IgD-negative memory B cell (primary cell): ENCODE measurements at regions not wholly inside any gene's neighbourhood (a gene's known extent, or its start where the extent isn't known, plus 50 kb on each side); places are given as distances from the start of the nearest gene placed in this dataset.
"Not testable (repeated sequence)": the region's sequence is repeated elsewhere in the genome, so short reads cannot be mapped to it uniquely, and the experiment has no call there.

Experiments used
- H3K27ac Mint-ChIP-seq, 3 donors: one replicate each; pipeline ENCODE4 v1.8.0; 2020 to 2022; ENCODE audit warnings: mild to moderate bottlenecking in 3 of 3, mixed read lengths in 3 of 3, moderate library complexity in 1 of 3
- H3K27me3 Mint-ChIP-seq: one replicate; pipeline ENCODE4 v1.8.0; 2021; ENCODE audit warnings: mixed read lengths
- H3K36me3 Mint-ChIP-seq: one replicate; pipeline ENCODE4 v1.8.0; 2020; ENCODE audit warnings: mild to moderate bottlenecking, mixed read lengths
- H3K4me1 Mint-ChIP-seq, 3 donors: one replicate each; pipeline ENCODE4 v1.8.0; 2020 to 2022; ENCODE audit warnings: mixed read lengths in 3 of 3, mild to moderate bottlenecking in 1 of 3
- H3K4me3 Mint-ChIP-seq, 4 donors: one replicate each; pipeline ENCODE4 v1.8.0; 2020 to 2022; ENCODE audit warnings: mild to moderate bottlenecking in 4 of 4, mixed read lengths in 4 of 4, moderate library complexity in 3 of 4
- H3K9me3 Mint-ChIP-seq, 3 donors: one replicate each; pipeline ENCODE4 v1.8.0; 2020 to 2021; ENCODE audit warnings: mixed read lengths in 3 of 3, mild to moderate bottlenecking in 1 of 3

GRCh38 chr1:228949617-228950016 lies 214.3 kb downstream of the RHOU start:
- not testable (repeated sequence) for H3K4me1 Mint-ChIP-seq, H3K27me3 Mint-ChIP-seq, H3K27ac Mint-ChIP-seq

GRCh38 chr1:228953207-228953606 lies 217.9 kb downstream of the RHOU start:
- no peak overlapping the region for H3K27ac Mint-ChIP-seq
- no peak overlapping the region for H3K4me3 Mint-ChIP-seq
- peaks cover 0 to 4% (median 0%) of the 10 kb centered on the region in 3 donors for H3K9me3 Mint-ChIP-seq
- no peaks in the 10 kb centered on the region for H3K4me1 Mint-ChIP-seq
- peaks cover 7% of the 10 kb centered on the region for H3K27me3 Mint-ChIP-seq
- peaks cover 1% of the 10 kb centered on the region for H3K36me3 Mint-ChIP-seq

More at GRCh38 chr1:228949617-228950016, 214.3 kb downstream of the RHOU start:
- not testable (repeated sequence) for H3K36me3 Mint-ChIP-seq, H3K9me3 Mint-ChIP-seq, H3K4me3 Mint-ChIP-seq

DNA sequence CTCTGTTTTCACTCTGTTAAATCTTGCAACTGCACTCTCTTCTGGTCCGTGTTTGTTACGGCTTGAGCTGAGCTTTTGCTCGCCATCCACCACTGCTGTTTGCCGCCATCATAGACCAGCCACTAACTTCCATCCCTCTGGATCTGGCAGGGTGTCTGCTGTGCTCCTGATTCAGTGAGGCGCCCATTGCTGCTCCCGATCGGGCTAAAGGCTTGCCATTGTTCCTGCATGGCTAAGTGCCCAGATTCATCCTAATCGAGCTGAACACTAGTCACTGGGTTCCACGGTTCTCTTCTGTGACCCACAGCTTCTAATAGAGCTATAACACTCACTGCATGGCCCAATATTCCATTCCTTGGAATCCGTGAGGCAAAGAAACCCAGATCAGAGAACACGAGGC lies 218.5 kb downstream of the RHOU start:
- not testable (repeated sequence) for H3K4me3 Mint-ChIP-seq, H3K36me3 Mint-ChIP-seq, H3K4me1 Mint-ChIP-seq, H3K27me3 Mint-ChIP-seq, H3K27ac Mint-ChIP-seq, H3K9me3 Mint-ChIP-seq

GRCh38 chr1:228955691-228956090 lies 220.4 kb downstream of the RHOU start:
- H3K27me3 Mint-ChIP-seq: peaks cover 8% of the 10 kb centered on the region
- H3K36me3 Mint-ChIP-seq: peaks cover 1% of the 10 kb centered on the region
- H3K27ac Mint-ChIP-seq: no peak overlapping the region
- no peaks in the 10 kb centered on the region for H3K4me1 Mint-ChIP-seq
- H3K4me3 Mint-ChIP-seq: no peak overlapping the region
- peaks cover 0 to 4% (median 0%) of the 10 kb centered on the region in 3 donors for H3K9me3 Mint-ChIP-seq

GRCh38 chr1:228956864-228957263 lies 221.6 kb downstream of the RHOU start:
- H3K9me3 Mint-ChIP-seq: peaks cover 0 to 4% (median 0%) of the 10 kb centered on the region in 3 donors
- H3K27ac Mint-ChIP-seq: no peak overlapping the region
- peaks cover 8% of the 10 kb centered on the region for H3K27me3 Mint-ChIP-seq

GRCh38 chr1:228957535-228957934 lies 222.3 kb downstream of the RHOU start:
- H3K27me3 Mint-ChIP-seq: peaks cover 8% of the 10 kb centered on the region
- H3K4me3 Mint-ChIP-seq: no peak overlapping the region
- H3K36me3 Mint-ChIP-seq: peaks cover 1% of the 10 kb centered on the region
- H3K27ac Mint-ChIP-seq: no peak overlapping the region
- no peaks in the 10 kb centered on the region for H3K4me1 Mint-ChIP-seq
- peaks cover 0 to 4% (median 0%) of the 10 kb centered on the region in 3 donors for H3K9me3 Mint-ChIP-seq

More at GRCh38 chr1:228956864-228957263, 221.6 kb downstream of the RHOU start:
- H3K4me3 Mint-ChIP-seq: no peak overlapping the region
- H3K36me3 Mint-ChIP-seq: peaks cover 1% of the 10 kb centered on the region
- H3K4me1 Mint-ChIP-seq: no peaks in the 10 kb centered on the region

GRCh38 chr1:228958121-228958520 lies 222.8 kb downstream of the RHOU start:
- Mint-ChIP-seq H3K4me1 (no peaks in the 10 kb centered on the region), H3K27ac (no peak overlapping the region), H3K27me3 (peaks cover 8% of the 10 kb centered on the region), H3K36me3 (peaks cover 1% of the 10 kb centered on the region), H3K4me3 (no peak overlapping the region), H3K9me3 (peaks cover 0 to 4% (median 0%) of the 10 kb centered on the region in 3 donors)

DNA sequence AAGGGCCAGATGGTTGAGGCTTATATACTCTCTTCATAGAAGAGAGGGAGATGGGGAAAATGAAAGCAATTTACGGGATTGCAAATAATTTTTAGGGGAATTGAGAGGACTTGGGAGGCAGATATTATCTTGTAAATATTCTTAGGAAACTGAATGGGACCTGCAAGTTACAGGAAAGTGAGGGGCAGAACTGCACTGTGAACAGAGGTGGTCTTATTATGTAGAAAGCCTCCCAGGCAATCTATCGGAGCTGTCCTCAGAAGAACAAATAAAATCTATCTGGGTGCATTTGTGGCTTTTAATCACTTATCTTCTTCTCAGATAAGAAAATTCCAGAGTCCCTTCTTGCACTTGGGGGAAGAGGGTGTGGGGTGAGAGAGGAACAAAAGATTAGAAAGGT lies 223.5 kb downstream of the RHOU start:
- Mint-ChIP-seq H3K36me3 (peaks cover 1% of the 10 kb centered on the region), H3K27ac (no peak overlapping the region), H3K27me3 (peaks cover 8% of the 10 kb centered on the region), H3K9me3 (peaks cover 0 to 4% (median 0%) of the 10 kb centered on the region in 3 donors), H3K4me1 (no peaks in the 10 kb centered on the region), H3K4me3 (no peak overlapping the region)

GRCh38 chr1:228960705-228961104 lies 225.4 kb downstream of the RHOU start:
- Mint-ChIP-seq H3K27me3 (peaks cover 8% of the 10 kb centered on the region), H3K36me3 (no peaks in the 10 kb centered on the region), H3K4me1 (no peaks in the 10 kb centered on the region)

GRCh38 chr1:228961511-228961910 lies 226.2 kb downstream of the RHOU start:
- Mint-ChIP-seq H3K4me1 (no peaks in the 10 kb centered on the region), H3K36me3 (no peaks in the 10 kb centered on the region), H3K4me3 (no peak overlapping the region), H3K27ac (no peak overlapping the region), H3K27me3 (peaks cover 5% of the 10 kb centered on the region), H3K9me3 (no peaks in the 10 kb centered on the region)

More at GRCh38 chr1:228960705-228961104, 225.4 kb downstream of the RHOU start:
- Mint-ChIP-seq H3K27ac (no peak overlapping the region), H3K9me3 (no peaks in the 10 kb centered on the region), H3K4me3 (no peak overlapping the region)

- Mint-ChIP-seq H3K27ac (no peak overlapping the region), H3K4me3 (no peak overlapping the region), H3K4me1 (no peaks in the 10 kb centered on the region), H3K27me3 (no peaks in the 10 kb centered on the region), H3K36me3 (no peaks in the 10 kb centered on the region), H3K9me3 (no peaks in the 10 kb centered on the region)
Measured at GRCh38 chr1:228963795-228964177, 228.5 kb downstream of the RHOU start.

DNA sequence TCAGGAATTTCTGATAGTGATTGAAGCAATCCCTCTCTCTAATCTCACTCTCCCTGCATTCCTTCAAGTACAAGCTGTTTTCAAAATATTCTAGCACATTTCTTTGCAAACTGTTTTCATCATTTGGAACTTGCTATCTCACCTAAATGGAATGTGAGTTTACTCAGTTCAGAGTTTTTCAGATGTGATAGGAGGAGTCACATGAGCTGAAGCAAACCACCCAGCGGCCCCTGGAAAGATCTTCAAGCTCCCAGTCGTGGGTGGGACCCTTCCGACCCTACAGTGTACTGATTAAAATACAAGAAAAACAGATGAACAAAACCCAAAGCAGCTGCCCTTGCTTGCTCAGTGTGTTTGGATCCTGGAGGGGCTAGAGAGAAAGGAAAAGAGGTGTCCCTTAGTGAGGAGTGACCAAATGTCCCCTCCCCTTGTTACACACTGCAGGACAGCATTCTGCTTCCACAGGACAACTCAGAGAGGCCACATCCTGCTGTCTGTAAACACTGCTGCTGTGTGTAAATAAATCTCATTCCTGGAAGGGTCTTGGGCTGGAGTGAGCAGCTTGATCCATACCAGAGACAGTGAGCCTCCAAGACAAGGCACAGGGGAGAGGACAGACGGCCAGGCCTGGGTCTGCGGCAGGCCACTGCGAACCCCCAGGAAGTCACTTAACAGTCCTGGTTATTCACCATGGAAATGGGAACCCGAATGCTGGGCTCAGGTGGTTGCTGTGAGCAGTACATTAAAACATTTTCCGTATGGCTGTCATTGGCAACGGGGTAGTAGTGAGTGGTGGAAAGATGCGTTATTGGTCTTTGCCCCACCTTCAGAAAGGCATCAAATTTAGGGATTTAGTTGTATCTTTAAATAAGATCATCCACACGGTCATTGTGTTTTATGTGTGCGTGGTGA lies 229.2 kb downstream of the RHOU start:
- H3K36me3 Mint-ChIP-seq: no peaks in the 10 kb centered on the region
- H3K9me3 Mint-ChIP-seq: no peaks in the 10 kb centered on the region
- no peaks in the 10 kb centered on the region for H3K4me1 Mint-ChIP-seq
- no peak overlapping the region for H3K4me3 Mint-ChIP-seq
- no peak overlapping the region for H3K27ac Mint-ChIP-seq
- no peaks in the 10 kb centered on the region for H3K27me3 Mint-ChIP-seq

DNA sequence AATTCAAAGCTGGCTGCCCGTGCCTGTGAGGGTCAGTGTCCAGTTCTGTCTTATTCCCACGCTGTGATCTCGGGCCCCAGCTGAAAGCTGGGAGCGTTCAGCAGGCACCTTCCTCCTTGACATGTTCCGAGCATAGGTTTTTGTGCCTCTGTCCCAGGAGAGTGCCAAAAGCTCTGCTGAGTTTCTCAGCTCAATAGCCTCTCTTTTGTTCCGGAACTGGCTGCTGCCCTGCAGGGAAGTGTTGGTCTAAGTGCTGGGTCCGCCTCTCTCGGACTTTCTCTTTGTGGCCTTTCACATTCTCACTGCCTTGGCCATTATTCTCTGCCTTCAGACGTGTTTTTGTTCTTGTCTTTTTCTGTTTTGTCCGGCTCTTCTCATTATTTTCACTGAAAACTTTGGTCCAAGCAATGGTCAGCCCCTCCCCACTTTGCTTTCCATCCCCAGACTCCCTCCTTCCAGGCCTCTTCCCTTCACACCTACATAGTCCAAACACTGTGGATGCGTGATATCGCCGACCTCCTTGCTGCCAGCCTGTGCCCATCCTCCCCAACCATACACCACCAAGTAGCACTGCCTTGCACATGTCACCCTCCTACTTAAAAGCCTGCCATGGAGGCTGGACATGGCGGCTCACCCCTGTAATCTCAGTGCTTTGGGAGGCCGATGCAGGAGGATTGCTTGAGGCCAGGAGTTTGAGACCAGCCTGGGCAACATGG lies 233.8 kb downstream of the RHOU start:
- peaks cover 8% of the 10 kb centered on the region for H3K27me3 Mint-ChIP-seq
- no peak overlapping the region for H3K4me3 Mint-ChIP-seq
- no peaks in the 10 kb centered on the region for H3K36me3 Mint-ChIP-seq
- peaks cover 0 to 3% (median 0%) of the 10 kb centered on the region in 3 donors for H3K9me3 Mint-ChIP-seq
- H3K4me1 Mint-ChIP-seq: no peaks in the 10 kb centered on the region
- no peak overlapping the region for H3K27ac Mint-ChIP-seq

DNA sequence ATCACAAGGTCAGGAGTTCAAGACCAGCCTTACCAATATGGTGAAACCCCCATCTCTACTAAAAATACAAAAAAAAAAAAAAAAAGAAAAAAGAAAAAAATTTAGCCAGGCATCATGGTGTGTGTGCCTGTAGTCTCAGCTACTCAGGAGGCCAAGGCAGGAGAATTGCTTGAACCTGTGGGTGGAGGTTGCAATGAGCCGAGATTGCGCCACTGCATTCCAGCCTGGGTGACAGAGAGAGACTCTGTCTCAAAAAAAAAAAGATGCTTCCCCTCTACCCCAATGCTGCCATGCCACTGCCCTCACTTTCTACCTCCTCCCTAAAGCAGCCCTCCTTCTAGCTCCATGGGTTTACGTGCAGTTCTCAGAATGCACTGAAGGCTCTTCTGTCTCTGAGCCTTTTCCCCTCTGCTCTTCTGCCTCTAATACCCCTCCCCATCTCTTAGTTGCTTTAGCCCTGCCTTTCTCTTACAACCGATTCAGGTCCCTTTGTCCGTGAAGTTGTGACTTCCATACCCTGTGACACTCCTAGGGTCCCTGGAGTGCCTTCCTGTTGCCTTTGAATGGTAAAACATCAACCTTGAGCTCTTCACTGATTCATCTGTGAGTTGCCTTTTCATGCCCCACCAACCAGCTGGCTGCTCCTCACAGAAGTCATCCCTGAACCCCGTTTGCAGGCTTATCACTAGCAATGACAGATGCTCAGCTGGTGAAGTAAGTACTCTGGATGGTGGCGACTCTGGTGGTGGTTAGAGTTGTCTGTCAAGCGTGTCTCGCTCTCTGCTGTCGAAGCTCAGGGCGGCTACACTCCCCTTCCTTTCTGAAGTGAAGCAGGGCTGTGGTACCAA lies 234.9 kb downstream of the RHOU start:
- Mint-ChIP-seq H3K36me3 (no peaks in the 10 kb centered on the region), H3K27ac (no peak overlapping the region), H3K9me3 (peaks cover 0 to 3% (median 0%) of the 10 kb centered on the region in 3 donors), H3K27me3 (peaks cover 8% of the 10 kb centered on the region), H3K4me1 (no peaks in the 10 kb centered on the region), H3K4me3 (no peak overlapping the region)

DNA sequence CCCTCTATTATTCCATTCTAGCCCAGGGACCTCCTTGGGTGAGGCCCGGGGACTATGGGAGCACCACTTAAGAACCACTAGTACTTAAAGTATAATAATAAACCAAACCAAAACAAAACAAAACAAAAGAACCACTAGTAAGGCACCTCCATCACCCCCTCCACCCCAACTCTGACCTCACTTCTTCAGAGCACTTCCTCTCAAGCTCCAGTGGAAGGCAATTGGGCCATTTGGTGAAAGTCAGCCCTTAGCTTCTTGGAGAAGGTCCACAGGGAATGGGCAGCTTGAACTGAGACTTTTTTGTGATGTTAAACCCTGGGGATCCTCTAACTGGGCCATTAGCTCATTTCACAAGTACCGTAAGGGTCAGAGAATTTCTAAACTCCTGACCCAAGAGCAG lies 237.3 kb downstream of the RHOU start:
- no peak overlapping the region for H3K4me3 Mint-ChIP-seq
- no peaks in the 10 kb centered on the region for H3K36me3 Mint-ChIP-seq
- no peak overlapping the region for H3K27ac Mint-ChIP-seq
- H3K27me3 Mint-ChIP-seq: peaks cover 8% of the 10 kb centered on the region
- H3K4me1 Mint-ChIP-seq: no peaks in the 10 kb centered on the region
- peaks cover 0 to 3% (median 0%) of the 10 kb centered on the region in 3 donors for H3K9me3 Mint-ChIP-seq
